ENCODE measurements at regions not wholly inside any gene's neighbourhood (a gene's known extent, or its start where the extent isn't known, plus 50 kb on each side); places are given as distances from the start of the nearest gene placed in this dataset.

- DNase-seq = no peak
Observed at GRCh38 chr13:74450964-74451363, 316.8 kb upstream of the KLF12 start.

DNA sequence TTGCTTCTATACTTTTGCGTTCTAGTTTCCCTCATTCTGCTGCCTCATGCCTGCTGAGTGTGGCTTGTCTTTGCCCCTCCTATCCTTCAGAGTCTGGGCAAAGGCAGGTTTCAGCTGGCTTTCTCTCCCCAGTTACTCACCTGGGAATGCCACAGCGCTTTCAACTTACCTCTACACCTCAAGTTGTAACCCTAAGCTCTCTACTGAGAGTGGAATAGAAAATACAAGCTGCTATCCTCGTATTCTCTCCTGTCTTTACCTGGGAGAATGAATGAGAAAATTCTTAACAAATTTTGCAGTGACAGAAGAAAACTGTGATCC lies 316.3 kb upstream of the KLF12 start:
- DNase-seq = no peak

GRCh38 chr13:74449811-74450524 lies 315.8 kb upstream of the KLF12 start:
- DNase-seq = no peak

DNA sequence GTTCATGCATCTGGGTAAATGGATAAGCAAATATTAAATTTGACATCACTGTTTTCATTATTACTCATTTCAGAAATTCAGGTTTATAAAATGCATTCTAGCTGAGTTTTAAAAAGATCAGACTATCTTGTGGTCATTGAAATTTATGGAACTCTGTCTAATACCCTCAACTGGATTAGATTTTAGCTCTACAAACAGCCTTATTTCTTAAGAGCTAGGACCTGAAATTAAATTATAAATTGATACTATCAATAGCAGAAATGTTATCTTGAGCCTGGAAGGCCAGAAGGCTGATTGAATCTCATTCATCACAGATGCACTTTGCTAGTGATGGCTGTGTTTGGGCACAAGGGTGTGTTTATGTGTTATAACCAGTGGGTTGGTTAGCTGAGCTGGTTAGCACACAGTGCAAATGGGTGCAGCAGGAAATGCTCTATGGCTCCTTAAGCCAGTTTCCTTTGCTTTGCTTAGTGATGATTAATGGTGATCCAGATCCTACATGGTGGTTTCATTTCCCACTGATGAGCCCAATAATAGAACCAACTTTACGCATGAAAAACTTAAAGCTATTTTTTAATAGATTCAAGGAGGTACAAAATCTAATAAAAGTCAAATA lies 310.8 kb upstream of the KLF12 start:
- no peak for DNase-seq

GRCh38 chr13:74444161-74444571 lies 310.0 kb upstream of the KLF12 start:
- DNase-seq = no peak

DNA sequence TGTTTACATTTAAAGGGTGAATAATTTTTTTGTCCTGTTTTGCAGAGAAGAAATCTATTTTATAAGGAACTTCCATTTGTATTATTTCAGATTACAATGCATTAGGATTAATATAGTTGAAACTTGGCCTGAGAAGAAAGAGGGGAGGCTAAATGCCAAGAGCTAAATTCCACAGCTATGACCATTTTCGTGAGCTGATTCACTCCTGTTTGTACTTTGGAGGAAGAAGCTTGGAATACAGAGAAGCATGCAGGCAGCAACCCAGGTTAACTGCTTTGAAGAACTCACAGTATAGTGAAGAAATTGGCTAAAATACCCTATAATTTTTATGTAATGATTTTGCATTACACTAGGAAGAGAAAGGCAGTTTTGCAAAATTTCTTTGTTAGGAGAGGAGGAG lies 309.4 kb upstream of the KLF12 start:
- no peak for DNase-seq

GRCh38 chr13:74442751-74443150 lies 308.5 kb upstream of the KLF12 start:
- DNase-seq = no peak

GRCh38 chr13:74438901-74439300 lies 304.7 kb upstream of the KLF12 start:
- no peak for DNase-seq

DNA sequence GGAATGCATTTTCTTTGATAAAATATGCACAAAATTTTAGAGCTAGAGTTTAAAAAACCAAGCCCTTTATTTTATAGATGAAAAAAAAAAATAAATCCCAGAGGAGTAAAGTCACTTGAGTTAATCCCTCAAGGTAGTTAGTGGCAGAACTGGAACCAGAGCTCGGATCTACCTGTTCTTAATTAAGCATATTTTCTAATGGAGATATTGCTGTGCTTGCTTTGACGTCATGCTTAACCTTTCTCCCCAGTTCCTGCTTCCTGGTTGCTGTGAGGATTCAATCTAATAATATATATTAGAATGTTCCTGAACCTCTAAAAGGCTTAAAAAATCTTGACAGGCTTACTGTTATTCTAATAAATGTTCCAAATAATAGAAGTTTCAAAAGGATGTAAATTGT lies 300.6 kb upstream of the KLF12 start:
- no peak for DNase-seq

DNA sequence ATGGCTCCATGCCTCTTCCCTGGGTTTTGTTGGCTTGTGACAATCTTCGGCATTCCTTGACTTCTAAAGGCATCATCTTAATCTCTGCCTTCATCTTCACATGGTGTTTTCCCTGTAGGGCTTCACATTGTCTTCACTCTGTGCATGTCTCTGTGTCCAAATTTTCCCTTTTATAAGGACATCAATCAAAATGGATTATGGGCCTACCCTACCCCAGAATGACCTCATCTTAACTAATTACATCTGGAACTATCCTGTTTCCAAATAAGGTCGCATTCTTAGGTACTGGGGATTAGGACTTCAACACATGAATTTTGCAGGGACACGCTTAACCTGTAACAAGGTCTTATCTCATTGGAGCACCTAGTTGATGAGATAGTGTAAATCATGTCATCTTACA lies 290.3 kb upstream of the KLF12 start:
- no peak for DNase-seq

DNA sequence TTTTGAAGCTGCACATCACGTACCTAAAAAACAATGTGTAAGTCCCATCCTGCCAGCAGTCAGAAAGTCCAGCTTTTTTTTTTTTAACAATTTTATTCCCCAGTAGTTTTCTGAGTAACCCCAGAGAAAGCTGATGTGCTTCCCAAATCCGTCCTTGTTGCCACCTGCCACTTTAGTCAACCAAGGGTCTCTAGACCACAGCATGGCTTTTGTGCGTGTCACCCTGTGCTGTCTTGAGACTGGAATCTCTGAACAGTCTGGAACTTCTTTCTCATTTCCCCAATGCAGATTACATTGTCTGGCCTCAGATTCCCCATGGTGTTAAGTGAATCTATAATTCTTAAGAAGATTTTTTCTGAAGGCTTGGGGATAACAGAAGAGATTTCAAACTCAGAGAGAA lies 289.2 kb upstream of the KLF12 start:
- DNase-seq = no peak

- no peak for DNase-seq
Observed at GRCh38 chr13:74414458-74414857, 280.3 kb upstream of the KLF12 start.

GRCh38 chr13:74413482-74413881 lies 279.3 kb upstream of the KLF12 start:
- DNase-seq = no peak

DNA sequence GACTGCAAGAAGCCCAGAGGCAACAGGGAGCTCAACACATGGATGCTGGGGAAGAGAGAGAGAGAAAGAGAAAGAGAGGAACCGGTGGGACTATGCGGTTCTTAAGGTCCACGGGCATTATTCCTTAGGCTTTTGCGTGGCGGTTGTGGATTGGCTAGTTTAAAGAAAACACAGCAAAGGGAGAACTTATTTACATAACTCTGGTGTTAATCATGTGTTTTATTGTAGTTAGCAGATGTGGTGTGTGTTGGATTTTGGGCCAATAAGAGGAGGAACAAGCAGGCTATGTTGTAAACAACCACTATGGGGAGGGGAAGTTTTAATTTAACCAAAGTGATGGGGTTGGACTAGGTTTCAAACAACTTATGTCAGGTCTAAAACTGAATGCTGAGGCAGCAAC lies 275.3 kb upstream of the KLF12 start:
- DNase-seq = no peak

DNA sequence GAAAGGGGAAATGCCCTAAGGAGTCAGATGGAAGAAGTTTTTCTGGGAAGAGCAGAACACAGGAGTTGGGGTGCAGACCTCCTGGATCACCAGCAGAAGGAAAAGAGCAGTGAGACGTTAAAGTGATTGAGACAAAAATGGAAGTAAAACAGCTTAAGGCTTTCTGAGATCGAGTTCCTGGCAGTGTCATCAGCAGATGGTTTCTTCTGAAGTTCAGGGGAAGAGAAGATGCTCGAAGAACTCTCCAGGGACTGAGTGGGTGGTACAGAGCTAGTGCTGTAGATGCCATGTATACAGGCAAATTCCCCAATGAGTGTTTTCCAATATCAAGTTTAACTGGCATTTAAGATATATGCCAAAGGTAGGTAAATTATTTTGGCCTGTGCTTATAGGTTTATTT lies 272.2 kb upstream of the KLF12 start:
- DNase-seq = no peak

GRCh38 chr13:74398599-74398998 lies 264.4 kb upstream of the KLF12 start:
- DNase-seq = no peak

- no peak for DNase-seq
Observed at GRCh38 chr13:74389056-74389455, 254.9 kb upstream of the KLF12 start.

DNA sequence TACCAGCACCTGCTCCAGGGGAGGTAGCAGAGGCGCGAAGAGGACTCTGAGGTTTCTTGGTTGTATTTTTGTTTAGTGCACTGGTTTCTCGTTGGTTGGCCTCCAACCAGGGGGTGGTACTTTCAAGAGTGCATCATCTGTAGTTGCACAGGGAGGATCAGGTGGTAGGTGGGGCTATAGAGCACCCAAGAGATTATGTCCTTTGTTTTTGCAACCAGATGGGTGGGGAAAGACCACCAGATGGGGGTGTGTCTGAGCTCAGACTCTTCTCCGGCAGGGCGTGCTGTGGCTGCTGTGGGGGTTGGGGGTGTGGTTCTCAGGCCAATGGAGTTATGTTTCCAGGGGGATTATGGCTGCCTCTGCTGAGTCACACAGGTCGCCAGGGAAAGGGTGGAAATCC lies 254.4 kb upstream of the KLF12 start:
- no peak for DNase-seq

- DNase-seq = no peak
Observed at GRCh38 chr13:74372511-74372910, 238.3 kb upstream of the KLF12 start.

DNA sequence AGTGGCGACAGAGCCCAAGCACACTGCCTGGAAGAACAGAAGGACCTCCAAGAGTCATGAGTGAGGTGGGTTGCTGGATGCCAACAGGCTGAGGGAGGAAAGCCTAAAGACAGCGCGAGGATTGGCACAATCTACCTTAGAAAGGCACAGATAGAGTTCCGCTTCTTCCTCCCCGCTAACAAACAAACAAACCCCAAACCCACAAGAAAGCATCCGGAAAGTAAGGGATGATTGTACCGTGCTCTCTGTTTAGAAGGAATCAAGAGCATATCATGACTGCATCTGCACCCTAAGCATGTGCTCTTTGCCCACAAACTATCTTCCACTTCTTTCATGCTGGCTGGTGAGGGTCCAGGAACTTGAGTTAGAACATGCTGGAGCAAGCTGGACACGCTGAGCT lies 233.0 kb upstream of the KLF12 start:
- no peak for DNase-seq

GRCh38 chr13:74361274-74361673 lies 227.1 kb upstream of the KLF12 start:
- DNase-seq = no peak

DNA sequence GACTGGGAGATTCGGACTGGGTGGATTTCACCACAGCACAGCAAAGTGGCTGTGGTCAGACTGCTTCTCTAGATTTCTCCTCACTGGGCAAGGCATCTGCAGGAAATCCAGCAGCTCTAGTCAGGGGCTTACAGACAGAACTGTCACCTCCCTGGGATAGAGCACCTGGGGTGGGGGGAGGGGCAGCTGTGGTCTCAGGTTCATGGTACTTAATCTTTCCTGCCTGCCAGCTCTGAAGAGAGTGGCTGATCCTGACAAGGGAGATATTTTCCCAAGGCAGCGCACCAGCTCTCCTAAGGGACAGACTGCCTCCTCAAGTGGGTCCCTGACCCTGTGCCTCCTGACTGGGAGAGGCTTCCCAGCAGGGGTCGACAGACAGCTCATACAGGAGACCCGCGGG lies 212.8 kb upstream of the KLF12 start:
- no peak for DNase-seq

DNA sequence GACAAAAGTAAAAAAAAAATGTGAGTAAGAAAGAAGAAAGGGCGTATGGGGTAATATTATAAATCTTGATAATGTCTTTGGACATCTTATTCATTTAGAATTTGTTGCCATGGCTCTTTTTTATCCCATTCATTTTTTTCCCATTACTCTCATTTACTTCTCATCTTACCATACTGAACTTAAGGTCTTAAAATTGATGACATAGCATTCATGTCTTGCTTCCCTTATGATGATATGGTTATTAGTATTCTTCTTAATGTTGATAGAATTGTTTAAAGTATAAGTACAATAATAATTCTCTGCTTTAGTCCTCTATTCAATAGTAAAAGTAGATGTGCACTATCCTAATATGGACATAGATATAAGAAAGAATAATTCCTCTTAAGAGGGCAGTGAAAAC lies 204.1 kb upstream of the KLF12 start:
- DNase-seq = no peak

DNA sequence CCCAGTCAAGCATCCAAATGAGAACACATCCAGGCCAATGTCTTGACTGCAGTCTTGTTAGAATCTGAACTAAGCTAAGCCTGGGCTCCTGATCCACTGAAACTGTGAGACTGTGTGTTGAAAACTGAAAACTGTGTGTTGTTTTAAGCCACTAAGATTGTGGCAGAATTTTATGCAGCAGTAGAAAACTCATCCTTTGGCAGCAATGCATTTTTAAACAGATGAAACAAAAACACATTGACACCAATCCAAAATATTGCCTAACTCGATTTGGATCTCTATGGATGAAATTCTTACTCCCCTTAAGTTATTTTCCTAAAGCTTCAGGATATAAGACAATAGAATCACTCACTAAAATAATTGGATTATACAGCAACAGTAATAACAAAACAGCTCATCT lies 202.3 kb upstream of the KLF12 start:
- DNase-seq = no peak

DNA sequence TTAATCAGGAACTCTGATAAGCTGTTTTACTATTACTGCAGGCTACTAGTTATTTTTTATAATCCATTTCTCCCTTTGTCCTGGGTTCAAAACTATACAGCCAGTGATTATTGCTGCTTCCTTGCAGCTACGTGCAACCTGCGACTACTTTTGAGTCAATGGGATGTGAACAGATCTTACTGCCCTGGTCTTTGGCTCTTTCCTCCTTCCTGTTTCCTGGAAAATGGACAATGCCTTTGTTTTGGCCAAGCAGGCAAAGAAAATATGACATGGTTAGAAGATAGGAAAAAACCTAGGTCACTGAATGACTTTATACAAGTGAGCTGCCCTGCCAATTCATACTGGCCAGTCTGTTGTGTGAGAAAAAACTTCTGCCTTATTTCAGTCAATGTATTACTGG lies 201.2 kb upstream of the KLF12 start:
- no peak for DNase-seq

Measured in retina (tissue), 1 donor.